ENCODE measurements at regions not wholly inside any gene's neighbourhood (a gene's known extent, or its start where the extent isn't known, plus 50 kb on each side); places are given as distances from the start of the nearest gene placed in this dataset.
A peak's percentile ranks its signal among the peaks of the same experiment; 100 is the strongest.

DNA sequence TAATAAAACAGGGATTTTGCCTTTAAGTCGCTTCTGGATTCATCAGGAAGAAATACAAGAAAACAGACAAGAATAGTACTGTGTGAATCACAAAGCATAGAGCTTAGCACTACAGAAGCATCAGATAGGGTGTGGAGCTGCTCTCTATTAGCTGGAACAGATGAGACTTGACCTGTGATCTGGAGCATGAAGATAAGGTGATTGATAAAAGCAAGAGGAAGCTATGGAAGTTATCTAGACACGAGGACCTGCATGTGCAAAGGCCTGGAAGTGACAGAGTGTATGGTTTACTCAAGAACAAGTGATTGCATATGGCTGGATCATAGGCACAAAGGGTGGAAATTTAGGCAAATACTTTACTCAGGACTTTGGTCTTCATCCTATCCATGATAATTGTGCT is 112.9 kb upstream of the MLIP start:
- Histone ChIP-seq H3K4me1 (ENCODE audit: control insufficient read depth in 3 of 3, insufficient read depth in 2 of 3, low read depth in 1 of 3, low read length in 2 of 3) (peaks cover 0 to 6% (median 3%) of the 10 kb centered on the region in 3 donors), H3K27me3 (ENCODE audit: control insufficient read depth in 3 of 3, insufficient read depth in 3 of 3, low read length in 3 of 3) (no peaks in the 10 kb centered on the region), H3K9me3 (ENCODE audit: control insufficient read depth in 2 of 2, insufficient read depth in 1 of 2, low read depth in 1 of 2, low read length in 1 of 2) (no peaks in the 10 kb centered on the region), H3K36me3 (ENCODE audit: control insufficient read depth in 3 of 3, insufficient read depth in 2 of 3, low read depth in 1 of 3, low read length in 3 of 3) (no peaks in the 10 kb centered on the region), H3K27ac (ENCODE audit: low read depth in 1 of 3, low read length in 2 of 3) (peak overlapping the region in 1 of 3 donors; percentile 26), H3K4me3 (ENCODE audit: low read depth in 1 of 3, low read length in 3 of 3) (no peak overlapping the region)
- FAIRE-seq (no peak), DNase-seq (peak; percentile 77 to 96)
- WGBS, 3 donors = 38 to 53% (median 48%) methylated on average over 2 of the region's 2 CpGs

DNA sequence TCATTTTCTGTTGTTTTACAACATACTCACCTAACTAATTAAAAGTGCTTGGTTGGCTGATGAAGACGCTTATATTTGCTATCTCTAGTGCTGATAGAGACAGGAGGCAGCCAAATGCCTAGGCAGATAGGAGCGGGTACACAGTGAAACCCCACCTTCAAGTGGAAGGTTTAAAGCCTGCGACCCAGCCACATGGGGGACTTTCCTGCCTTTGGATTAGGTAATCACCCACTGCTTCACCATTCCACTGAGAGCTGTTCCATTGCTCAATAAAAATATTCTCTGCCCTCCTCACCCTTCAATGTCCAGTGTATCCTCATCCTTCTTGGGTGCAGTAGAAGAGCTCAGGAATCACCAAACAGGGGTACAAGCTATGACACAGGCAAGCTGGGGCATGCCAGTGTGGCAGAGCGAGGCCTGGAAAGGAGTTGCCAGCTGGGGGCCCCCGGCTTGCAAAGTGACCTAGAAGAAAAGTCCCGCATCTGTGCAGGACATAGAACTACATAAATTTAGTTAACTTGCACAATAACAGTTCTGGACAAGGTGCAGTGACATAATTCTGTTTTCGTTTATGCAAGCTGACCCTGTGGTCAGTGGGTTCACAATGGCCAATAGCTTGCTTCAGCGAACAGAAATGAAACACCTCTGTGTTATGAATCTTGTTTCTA is 112.0 kb upstream of the MLIP start:
- Histone ChIP-seq H3K27me3 (ENCODE audit: control insufficient read depth in 3 of 3, insufficient read depth in 3 of 3, low read length in 3 of 3) (no peaks in the 10 kb centered on the region), H3K4me1 (ENCODE audit: control insufficient read depth in 3 of 3, insufficient read depth in 2 of 3, low read depth in 1 of 3, low read length in 2 of 3) (peaks cover 0 to 6% (median 3%) of the 10 kb centered on the region in 3 donors), H3K27ac (ENCODE audit: low read depth in 1 of 3, low read length in 2 of 3) (peak overlapping the region in 1 of 3 donors; percentile 26), H3K9me3 (ENCODE audit: control insufficient read depth in 2 of 2, insufficient read depth in 1 of 2, low read depth in 1 of 2, low read length in 1 of 2) (no peaks in the 10 kb centered on the region), H3K4me3 (ENCODE audit: low read depth in 1 of 3, low read length in 3 of 3) (no peak overlapping the region), H3K36me3 (ENCODE audit: control insufficient read depth in 3 of 3, insufficient read depth in 2 of 3, low read depth in 1 of 3, low read length in 3 of 3) (no peaks in the 10 kb centered on the region)
- no peak for DNase-seq
- FAIRE-seq = no peak
- 86 to 92% (median 88%) methylated on average over 8 of the region's 8 CpGs for WGBS, 3 donors

DNA sequence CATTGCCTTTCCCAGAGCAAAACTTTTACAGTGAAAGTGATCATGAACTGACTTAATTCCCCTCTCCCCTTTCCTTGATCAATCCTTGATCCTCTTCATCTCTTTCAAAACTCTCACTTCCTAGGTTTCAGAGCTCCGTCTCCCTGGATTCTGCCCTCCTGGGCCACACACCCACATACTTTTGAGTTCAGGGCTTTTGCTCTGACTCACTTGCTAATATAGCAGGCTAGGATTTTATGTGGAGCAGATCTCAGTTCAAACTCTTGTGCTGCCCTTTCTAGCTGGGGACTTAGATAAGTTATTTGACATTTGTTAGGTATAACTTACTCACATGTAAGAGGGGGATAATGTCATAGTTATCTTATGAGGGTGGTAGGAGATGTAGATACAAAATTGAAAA is 109.1 kb upstream of the MLIP start:
- H3K27me3 ChIP-seq (ENCODE audit: control insufficient read depth in 3 of 3, insufficient read depth in 3 of 3, low read length in 3 of 3) = no peaks in the 10 kb centered on the region
- WGBS, 3 donors = 60 to 84% (median 74%) methylated on average over 1 of the region's 1 CpG
- H3K4me1 ChIP-seq (ENCODE audit: control insufficient read depth in 3 of 3, insufficient read depth in 2 of 3, low read depth in 1 of 3, low read length in 2 of 3) = peaks cover 0 to 6% (median 3%) of the 10 kb centered on the region in 3 donors
- FAIRE-seq (no peak), DNase-seq (no peak)
- no peak overlapping the region for H3K27ac ChIP-seq (ENCODE audit: low read depth in 1 of 3, low read length in 2 of 3)
- no peaks in the 10 kb centered on the region for H3K36me3 ChIP-seq (ENCODE audit: control insufficient read depth in 3 of 3, insufficient read depth in 2 of 3, low read depth in 1 of 3, low read length in 3 of 3)
- no peaks in the 10 kb centered on the region for H3K9me3 ChIP-seq (ENCODE audit: control insufficient read depth in 2 of 2, insufficient read depth in 1 of 2, low read depth in 1 of 2, low read length in 1 of 2)
- no peak overlapping the region for H3K4me3 ChIP-seq (ENCODE audit: low read depth in 1 of 3, low read length in 3 of 3)

DNA sequence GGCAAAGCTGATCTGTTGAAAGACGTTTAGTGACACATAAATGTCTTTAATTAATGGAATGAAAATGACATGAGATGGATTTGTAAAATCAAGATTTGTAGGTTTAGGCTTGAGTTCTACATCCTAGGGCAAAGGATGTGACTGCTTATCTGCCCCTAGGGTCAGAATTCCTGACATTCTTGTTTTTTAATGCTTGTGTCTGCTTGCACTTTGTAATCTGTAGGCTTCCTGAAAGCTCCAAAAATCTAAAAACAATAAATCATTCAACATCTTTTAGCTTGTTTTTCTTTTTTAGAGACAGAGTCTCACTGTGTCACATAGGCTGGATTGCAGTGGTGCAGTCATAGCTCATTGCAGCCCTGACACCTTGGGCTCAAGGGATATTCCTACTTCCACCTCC is 107.9 kb upstream of the MLIP start:
- DNase-seq (no peak), FAIRE-seq (no peak)
- WGBS, 3 donors = 76 to 84% (median 78%) methylated on average over 1 of the region's 1 CpG
- Histone ChIP-seq H3K36me3 (ENCODE audit: control insufficient read depth in 3 of 3, insufficient read depth in 2 of 3, low read depth in 1 of 3, low read length in 3 of 3) (no peaks in the 10 kb centered on the region), H3K4me1 (ENCODE audit: control insufficient read depth in 3 of 3, insufficient read depth in 2 of 3, low read depth in 1 of 3, low read length in 2 of 3) (peaks cover 0 to 6% (median 3%) of the 10 kb centered on the region in 3 donors), H3K9me3 (ENCODE audit: control insufficient read depth in 2 of 2, insufficient read depth in 1 of 2, low read depth in 1 of 2, low read length in 1 of 2) (no peaks in the 10 kb centered on the region), H3K27me3 (ENCODE audit: control insufficient read depth in 3 of 3, insufficient read depth in 3 of 3, low read length in 3 of 3) (no peaks in the 10 kb centered on the region), H3K4me3 (ENCODE audit: low read depth in 1 of 3, low read length in 3 of 3) (no peak overlapping the region), H3K27ac (ENCODE audit: low read depth in 1 of 3, low read length in 2 of 3) (no peak overlapping the region)

DNA sequence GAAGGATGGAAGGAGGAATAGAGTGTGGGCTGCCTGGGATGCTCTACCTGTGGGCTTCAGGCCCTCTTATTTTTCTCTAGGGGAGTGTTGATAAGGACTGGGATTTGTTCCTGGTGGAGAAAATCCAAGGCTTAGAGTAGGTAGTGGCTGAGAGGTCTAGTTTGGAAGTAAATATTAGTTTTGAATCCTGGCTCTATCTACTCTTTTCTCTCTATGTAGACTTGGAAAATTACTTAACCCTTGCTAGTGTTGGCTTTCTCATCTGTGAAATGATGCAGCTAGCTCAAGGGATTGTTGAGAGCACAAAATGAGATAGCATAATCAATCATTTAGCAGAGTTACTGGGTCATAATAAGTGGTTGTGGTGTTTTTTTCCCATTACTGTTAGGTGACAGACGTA is 102.7 kb upstream of the MLIP start:
- peaks cover 0 to 8% (median 8%) of the 10 kb centered on the region in 3 donors for H3K4me1 ChIP-seq (ENCODE audit: control insufficient read depth in 3 of 3, insufficient read depth in 2 of 3, low read depth in 1 of 3, low read length in 2 of 3)
- no peaks in the 10 kb centered on the region for H3K9me3 ChIP-seq (ENCODE audit: control insufficient read depth in 2 of 2, insufficient read depth in 1 of 2, low read depth in 1 of 2, low read length in 1 of 2)
- no peaks in the 10 kb centered on the region for H3K27me3 ChIP-seq (ENCODE audit: control insufficient read depth in 3 of 3, insufficient read depth in 3 of 3, low read length in 3 of 3)
- H3K27ac ChIP-seq (ENCODE audit: low read depth in 1 of 3, low read length in 2 of 3) = no peak overlapping the region
- no peak for FAIRE-seq
- H3K4me3 ChIP-seq (ENCODE audit: low read depth in 1 of 3, low read length in 3 of 3) = no peak overlapping the region
- no peaks in the 10 kb centered on the region for H3K36me3 ChIP-seq (ENCODE audit: control insufficient read depth in 3 of 3, insufficient read depth in 2 of 3, low read depth in 1 of 3, low read length in 3 of 3)
- no peak for DNase-seq
- WGBS, 3 donors = 80 to 93% (median 88%) methylated on average over 1 of the region's 1 CpG

DNA sequence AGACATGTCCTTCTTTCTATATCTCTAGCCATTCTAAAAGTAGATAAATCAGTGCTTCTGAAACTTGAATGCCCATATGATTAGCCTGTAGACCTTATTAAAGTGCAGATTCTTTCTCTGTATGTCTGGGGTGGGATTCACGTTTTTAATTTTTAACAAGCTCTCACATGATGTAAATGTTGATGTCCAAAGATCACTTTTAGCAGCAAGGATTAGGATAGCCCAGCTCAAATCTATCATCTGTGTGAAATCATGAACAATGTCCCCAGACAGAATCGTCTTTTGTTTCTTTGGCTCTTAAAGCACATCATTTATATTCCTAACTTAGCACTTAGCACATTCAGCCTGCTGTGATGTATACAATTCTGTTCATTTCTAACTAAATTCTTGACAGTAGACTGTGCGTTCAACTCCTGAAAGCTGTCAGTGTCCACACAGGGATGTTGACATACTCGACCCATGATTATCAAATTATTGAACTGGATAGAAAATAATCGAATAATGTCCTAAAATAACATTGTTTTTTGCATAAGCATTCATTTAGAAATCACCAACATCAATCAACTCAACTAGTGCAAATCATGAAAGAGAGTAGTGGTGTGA is 102.1 kb upstream of the MLIP start:
- FAIRE-seq (no peak), DNase-seq (no peak)
- H3K27me3 ChIP-seq (ENCODE audit: control insufficient read depth in 3 of 3, insufficient read depth in 3 of 3, low read length in 3 of 3) = no peaks in the 10 kb centered on the region
- H3K36me3 ChIP-seq (ENCODE audit: control insufficient read depth in 3 of 3, insufficient read depth in 2 of 3, low read depth in 1 of 3, low read length in 3 of 3) = no peaks in the 10 kb centered on the region
- H3K4me1 ChIP-seq (ENCODE audit: control insufficient read depth in 3 of 3, insufficient read depth in 2 of 3, low read depth in 1 of 3, low read length in 2 of 3) = peaks cover 0 to 8% (median 8%) of the 10 kb centered on the region in 3 donors
- H3K4me3 ChIP-seq (ENCODE audit: low read depth in 1 of 3, low read length in 3 of 3) = no peak overlapping the region
- no peak overlapping the region for H3K27ac ChIP-seq (ENCODE audit: low read depth in 1 of 3, low read length in 2 of 3)
- no peaks in the 10 kb centered on the region for H3K9me3 ChIP-seq (ENCODE audit: control insufficient read depth in 2 of 2, insufficient read depth in 1 of 2, low read depth in 1 of 2, low read length in 1 of 2)
- WGBS, 3 donors = 69 to 88% (median 72%) methylated on average over 5 of the region's 5 CpGs

DNA sequence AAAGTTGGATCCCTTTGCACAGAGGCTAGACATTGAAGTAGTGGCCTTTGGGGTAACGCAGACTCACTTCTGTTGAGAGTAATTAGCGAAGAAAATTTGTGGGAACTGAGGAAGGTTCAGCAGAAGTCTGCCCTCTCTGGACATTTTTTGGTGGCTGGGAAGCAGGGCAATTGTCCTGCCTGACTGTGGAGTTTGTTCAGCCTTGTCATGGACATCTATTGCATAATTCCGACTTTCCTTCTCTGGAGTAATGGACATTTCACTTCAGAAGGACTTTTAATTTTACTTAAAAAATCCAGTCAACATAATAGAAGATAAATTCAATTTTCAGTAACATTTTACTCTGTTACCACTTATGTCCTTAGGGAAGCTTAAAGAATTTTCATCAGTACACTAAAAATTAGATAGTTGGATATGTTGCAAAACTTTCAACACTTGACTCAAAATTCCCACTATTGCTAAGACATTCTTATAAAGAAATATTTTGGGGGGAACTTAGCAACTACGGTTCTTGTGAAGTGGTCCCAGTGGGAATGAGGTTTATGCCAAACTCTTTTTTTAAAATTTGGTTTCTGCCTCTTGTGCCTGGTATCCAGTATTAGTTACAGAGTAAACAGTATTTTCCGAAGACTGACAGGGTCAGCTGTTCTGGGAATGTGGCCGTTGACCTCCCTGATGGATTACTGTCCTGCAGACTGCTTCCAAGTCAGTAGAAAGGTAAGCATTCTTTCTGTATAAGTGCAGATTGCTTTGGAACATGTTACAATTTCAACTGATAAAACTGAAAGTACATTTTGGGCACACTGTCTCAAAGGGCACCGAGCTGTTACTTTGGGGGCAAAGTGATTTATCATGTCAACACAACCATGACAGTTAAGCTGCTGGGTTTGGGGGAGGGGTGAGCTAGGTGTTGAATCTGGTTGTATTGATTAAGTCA is 100.6 kb upstream of the MLIP start:
- no peaks in the 10 kb centered on the region for H3K36me3 ChIP-seq (ENCODE audit: control insufficient read depth in 3 of 3, insufficient read depth in 2 of 3, low read depth in 1 of 3, low read length in 3 of 3)
- H3K4me3 ChIP-seq (ENCODE audit: low read depth in 1 of 3, low read length in 3 of 3) = no peak overlapping the region
- WGBS, 3 donors = 50 to 52% (median 51%) methylated on average over 7 of the region's 7 CpGs

DNA sequence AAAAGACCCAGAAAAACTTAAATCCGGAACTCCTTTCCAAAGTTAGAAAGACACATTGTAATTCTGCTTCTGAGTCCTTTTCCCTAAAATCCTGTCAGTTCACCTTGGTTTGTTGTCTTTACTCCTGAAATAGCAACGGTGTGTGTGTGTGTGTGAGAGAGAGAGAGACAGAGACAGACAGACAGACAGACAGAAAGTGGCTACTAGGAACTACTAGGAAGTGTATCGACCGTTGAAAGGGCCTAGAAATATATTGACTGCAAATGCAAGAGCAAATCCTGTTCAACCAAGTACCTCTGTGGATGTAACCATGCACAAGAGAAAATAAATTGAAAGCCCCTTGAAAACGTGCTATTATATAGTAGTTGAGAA is 100.0 kb upstream of the MLIP start:
- Histone ChIP-seq H3K27ac (ENCODE audit: low read depth in 1 of 3, low read length in 2 of 3) (no peak overlapping the region), H3K4me3 (ENCODE audit: low read depth in 1 of 3, low read length in 3 of 3) (no peak overlapping the region), H3K27me3 (ENCODE audit: control insufficient read depth in 3 of 3, insufficient read depth in 3 of 3, low read length in 3 of 3) (no peaks in the 10 kb centered on the region), H3K4me1 (ENCODE audit: control insufficient read depth in 3 of 3, insufficient read depth in 2 of 3, low read depth in 1 of 3, low read length in 2 of 3) (peaks cover 0 to 8% (median 8%) of the 10 kb centered on the region in 3 donors), H3K36me3 (ENCODE audit: control insufficient read depth in 3 of 3, insufficient read depth in 2 of 3, low read depth in 1 of 3, low read length in 3 of 3) (no peaks in the 10 kb centered on the region), H3K9me3 (ENCODE audit: control insufficient read depth in 2 of 2, insufficient read depth in 1 of 2, low read depth in 1 of 2, low read length in 1 of 2) (no peaks in the 10 kb centered on the region)
- no peak for DNase-seq
- FAIRE-seq = no peak
- WGBS, 3 donors = 28 to 52% (median 50%) methylated on average over 5 of the region's 5 CpGs

More for the DNA sequence above, 100.6 kb upstream of the MLIP start:
- FAIRE-seq = no peak
- H3K9me3 ChIP-seq (ENCODE audit: control insufficient read depth in 2 of 2, insufficient read depth in 1 of 2, low read depth in 1 of 2, low read length in 1 of 2) = no peaks in the 10 kb centered on the region
- peak in 1 of 2 donors; percentile 39 for DNase-seq
- no peaks in the 10 kb centered on the region for H3K27me3 ChIP-seq (ENCODE audit: control insufficient read depth in 3 of 3, insufficient read depth in 3 of 3, low read length in 3 of 3)
- no peak overlapping the region for H3K27ac ChIP-seq (ENCODE audit: low read depth in 1 of 3, low read length in 2 of 3)
- H3K4me1 ChIP-seq (ENCODE audit: control insufficient read depth in 3 of 3, insufficient read depth in 2 of 3, low read depth in 1 of 3, low read length in 2 of 3) = peaks cover 0 to 8% (median 8%) of the 10 kb centered on the region in 3 donors
